Ecto neural progenitor cell (in vitro differentiated cells): ENCODE measurements at regions not wholly inside any gene's neighbourhood (a gene's known extent, or its start where the extent isn't known, plus 50 kb on each side); places are given as distances from the start of the nearest gene placed in this dataset.

ENCODE experiments used
- DNase-seq: peaks from one replicate; pipeline ENCODE4 v3.0.0-alpha.2; 2018; ENCODE audit warnings: low spot score

DNA sequence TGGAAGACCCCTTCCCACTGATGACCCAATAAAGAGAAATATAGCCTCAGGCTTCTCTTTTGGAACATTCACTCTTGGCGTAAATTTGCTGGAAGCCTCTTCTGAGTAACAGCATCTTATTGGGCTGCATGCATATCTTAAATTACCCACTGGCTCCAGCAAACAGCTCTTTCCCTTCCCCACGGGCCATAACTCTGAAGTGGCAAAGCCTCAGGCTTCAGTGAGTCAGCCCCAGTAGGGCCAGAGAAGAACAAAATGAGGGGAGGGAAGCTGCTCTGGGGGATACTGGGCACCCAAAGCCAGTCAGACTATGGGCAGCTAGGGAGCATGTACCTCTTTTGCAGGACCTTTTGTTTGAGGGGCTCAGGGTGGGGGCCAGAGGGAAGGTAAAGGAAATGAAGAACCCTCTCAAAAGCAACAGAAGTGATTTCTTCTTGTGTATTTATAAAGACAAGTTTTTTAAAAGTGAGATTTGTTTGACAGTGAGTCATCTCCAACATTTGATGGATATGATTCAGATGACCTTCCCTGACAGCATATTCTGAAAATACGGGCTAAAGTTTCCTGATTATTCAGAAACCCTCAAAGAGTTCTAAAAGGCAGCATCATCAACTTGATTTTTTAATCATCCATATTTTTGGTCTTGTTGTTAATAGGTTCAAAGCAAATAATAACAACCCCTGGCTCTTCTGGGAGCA is 203.4 kb downstream of the KIF18A start:
- no peak for DNase-seq

DNA sequence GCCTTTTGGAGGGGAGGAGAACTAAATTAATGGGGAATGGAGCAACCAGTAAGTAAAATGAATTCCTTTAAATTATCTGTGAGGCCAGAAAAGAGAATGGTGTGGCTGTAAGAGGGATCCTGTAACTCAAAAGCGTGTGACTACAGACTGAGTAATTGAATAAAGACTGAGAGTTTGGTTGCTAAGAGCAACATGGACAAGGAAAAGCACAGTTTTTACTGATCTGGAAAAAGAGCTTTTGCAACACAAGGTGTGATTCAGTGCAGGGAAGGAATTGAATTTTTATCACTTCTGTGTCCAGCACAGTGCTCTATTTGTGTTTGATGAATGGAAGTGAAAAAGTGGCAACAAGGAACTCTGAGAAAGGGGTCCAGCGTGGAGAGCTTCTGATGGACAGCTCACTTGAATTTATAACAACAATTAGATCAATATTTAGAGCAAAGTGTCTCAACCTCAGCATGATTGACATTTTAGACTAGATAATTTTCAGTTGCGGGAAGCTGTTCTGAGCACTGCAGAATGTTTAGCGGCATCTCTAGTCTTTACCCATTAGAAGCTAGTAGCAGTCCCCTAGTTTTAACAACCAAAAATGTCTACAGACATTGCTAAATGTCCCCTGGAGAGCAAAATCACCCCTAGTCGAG is 202.8 kb upstream of the BDNF start:
- DNase-seq, result no peak

DNA sequence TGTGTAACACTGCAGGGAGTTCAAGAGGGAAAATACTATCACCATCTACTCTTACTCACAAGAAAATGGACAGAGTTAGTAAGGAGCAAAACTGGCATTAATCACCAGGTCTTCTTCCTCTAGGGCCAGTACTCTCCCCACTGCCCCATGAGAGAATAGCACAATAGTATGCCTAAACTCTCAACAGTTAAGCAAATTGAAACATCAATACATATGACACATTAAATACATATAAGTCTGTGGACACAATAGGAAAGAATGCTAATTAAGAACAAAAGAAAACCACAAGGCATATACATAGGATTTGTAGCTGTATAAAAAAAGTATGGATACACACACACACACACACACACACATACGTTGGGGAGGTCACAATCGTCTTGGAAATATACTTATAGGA is 197.9 kb upstream of the BDNF start:
- no peak for DNase-seq

DNA sequence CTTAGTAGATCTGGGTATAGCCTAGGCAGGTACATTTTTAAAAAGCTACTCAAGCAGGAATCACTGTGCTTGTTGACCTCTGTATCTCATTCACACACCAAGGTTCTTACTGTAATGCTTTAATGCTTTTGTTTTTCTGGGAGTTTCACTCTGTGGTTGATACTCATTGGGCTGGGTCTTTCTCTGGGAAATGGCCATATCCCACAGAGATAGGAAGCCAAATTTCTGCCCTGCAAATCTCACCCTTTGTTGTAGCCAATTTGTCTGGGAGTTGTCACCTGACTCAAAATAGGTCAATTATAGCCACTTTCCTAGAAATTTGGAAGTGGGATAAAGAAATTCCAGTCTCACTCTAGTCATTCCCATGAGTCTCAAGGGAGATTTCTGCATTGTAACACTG is 195.8 kb upstream of the BDNF start:
- no peak for DNase-seq

DNA sequence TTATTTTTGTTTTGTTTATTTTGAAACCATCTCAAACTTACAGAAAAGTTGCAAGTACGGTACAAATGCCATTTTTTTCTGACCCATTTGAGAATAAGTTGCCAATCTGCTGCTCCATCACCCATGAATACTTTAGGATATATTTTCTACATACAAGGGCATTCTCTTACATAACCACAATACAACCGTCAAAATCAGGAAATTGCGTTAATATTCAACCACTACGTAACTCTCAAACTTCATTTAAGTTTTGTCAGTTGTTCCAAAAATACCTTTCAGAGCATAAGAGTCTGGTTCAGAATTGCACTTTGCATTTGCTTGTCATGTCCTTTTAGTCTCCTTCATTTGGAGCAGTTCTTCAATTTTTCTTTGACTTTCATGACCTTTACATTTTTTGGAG is 194.3 kb upstream of the BDNF start:
- DNase-seq, result no peak

DNA sequence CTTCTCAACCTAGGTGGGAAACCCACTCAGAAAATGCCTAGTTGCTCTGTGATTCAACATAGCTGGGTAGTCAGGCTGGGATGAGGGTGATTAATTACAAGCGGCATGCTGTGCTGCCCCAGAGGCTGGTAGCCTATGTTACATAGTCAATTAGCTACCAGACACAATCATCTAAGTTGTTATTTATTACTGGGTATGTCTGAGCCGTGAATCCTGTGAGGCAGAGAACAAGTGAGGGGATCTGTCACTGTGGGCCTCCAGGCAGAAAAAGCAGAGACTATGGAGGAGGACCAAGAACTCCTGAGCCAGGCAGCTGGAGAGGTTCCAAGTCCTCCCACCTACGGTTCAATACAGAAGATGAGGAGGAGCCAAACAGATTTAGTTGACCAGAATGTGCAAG is 186.6 kb upstream of the BDNF start:
- no peak for DNase-seq

DNA sequence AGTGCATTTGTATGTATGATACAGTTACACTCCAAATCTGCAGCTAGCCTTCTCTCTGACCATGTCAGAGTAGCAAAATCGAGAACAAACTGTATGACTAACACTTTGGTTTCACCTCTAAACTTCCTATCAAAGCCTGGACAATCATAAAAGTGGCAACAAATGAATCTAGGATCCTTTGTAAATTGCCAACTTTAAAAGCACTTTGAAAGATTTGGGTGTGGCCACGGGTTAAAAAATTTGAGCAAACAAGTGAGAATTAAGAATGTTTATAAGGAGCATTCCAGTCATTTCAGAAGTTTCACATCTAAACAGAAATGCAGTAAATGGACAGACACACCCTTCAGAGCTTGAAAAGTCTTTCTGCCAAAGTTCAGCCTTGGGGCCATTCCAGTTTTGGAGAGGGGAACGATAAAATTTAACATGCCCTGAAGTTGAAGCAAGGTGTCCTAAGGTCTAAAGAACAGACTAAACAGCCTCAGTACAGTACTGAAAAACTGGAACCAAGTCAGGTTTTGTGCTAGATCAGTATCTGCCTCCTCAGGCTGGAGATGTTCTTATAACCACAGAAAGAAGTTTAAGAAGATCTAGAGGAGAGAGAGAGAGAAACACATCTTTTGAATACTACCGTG is 181.9 kb upstream of the BDNF start:
- DNase-seq, result no peak

DNA sequence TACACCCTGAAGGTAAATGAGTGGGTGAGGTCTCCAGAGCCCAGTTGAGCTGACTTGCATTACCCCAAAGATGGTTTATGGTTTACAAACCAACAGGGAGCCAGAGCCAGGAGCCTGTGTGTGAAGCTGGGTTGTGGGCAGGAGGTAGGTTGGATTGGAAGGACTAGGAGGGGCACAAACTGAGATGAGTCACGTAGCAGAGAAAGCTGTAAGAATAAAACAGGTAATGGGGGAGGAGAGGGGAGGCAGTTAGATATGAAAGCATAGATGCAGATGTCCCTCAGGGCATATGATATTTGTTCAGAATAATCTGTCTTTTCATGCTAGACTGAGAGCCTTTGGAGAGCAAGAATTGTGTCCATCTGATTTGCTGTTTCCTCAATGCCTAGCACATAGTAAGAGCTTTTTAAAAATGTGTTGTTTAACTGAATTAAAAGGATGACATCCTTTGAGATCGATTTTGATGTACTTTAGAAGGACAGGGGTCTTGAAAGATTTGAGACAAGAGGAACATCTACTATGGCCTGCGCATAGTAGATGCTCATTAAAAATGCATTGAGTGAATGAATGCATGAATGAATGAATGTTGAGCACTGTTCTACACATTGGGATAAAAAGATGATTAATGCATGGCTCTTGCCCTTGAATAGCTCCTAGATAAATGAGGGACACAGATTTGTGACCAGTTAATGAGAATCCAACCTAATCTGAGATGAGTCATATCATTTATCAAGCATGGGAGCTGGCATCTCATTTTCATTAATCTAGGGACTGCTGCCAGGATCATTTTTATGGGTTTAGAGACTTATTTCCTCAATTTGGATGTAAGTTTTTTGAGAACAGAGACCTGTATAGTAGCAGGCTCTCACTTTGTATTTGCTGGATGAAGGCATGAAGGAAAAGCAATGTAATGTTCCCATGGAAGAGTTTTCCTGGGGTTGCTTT is 175.8 kb upstream of the BDNF start:
- no peak for DNase-seq

DNA sequence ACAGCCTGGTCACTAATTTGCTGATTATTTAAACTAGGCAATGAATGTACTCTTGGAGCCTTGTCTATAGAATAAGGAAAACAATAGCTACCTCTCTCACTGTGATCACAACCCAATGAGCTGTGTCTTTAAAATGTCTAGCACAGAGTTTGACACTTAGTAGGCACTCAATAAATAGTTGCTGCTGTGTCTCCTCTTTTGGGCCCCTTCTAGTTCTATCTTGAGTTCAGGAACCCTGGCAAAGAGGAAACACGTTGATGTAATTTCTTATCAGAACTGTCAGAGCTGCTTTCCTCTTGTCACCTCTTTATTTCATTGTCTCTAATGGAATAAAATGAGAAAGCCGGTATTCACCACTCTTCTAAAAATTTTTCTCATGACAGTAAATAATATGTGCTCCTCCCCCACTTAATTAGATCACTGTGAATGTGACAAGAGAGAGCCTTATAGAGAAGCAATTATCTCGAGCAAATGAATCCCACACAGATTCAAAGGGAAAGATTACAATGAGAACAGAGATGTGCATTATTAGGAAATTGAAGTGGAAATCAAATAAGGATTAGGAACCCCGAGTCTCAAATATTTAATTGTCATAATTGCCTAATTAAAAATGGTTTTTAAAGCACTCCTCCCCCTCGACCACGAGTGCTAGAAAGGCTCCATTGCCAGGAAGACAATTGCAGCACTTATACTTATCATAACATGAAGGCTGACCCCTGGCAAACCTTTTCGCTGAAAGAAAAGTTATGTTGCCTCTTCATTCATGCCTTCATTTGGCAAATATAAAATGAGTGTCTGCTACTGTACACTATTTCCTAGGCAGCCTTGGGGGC is 175.0 kb upstream of the BDNF start:
- no peak for DNase-seq

DNA sequence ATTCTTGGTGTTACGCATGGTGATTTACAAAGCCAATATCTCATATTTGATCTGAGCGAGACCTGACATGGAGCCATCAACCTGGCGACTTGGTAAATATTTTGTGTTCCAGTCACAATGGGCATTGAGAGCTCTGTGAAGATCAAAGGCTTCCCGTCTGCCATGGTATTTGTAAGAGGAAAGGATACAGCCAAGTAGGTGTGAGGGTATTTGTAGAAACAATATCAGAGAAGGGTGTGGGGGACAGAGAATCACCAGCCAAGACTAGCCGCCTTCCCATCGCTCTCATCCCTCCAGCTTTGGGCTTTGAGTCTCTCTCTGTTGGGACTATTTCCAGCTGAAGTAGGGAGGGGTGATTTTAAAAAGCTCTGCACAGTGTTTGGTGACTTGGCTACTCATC is 173.4 kb upstream of the BDNF start:
- DNase-seq, result no peak

DNA sequence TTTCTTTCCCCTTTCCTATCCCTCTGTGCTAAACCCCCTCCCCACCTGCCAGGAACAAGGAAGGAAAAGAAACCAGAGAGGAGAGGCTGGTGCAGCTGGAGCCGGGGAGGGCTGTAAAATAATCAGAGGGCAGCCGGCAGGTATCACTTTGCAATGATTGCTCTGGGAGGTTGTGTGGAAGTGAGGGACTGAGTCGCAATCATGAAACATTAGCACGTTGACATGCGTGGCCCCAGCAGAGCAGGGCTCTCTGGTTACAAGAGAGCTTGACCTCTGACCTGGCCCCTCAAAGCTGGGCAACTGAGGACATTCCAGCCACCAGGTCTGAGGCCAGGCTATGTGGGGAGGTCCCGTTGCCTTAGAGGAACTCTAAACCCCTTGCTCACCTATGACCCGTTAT is 170.8 kb upstream of the BDNF start:
- no peak for DNase-seq

DNA sequence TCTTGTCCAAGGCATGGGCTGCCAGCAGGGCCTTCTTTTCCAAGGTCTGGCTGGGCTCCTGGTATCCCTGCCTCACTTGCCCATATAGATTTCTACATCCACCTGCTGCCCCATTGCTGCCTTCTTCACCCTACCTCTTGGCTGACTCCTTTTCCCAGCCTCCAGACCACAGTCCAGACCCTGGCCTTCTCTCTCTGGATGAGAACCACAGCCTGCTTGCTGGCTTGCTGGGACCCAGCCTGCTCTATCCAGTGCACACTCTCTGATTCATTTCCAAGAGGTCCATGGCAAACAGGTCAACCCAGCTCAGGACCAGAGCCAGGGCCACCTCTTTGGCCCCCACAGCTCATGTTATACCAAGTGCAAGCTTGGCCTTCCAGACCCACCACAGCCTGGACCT is 169.4 kb upstream of the BDNF start:
- DNase-seq, result no peak

DNA sequence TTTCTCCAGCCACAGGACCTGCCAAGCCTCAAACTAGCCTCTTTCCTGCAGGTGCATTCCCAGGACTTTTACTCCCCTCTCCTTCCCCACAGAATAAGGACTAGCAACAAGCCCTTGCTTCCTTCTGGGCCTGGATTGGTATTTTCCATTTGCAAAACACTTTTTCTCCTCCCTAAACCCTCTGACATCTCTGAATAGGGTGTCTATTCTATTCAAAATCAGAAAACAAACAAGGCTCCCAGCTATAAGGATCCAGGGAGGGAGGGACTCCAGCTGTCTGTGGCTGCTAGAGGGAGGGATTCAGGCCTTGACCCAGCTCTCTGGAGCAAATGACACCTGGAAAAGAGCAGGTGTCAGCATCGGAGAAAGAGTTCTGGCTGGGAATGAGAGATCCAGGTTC is 168.5 kb upstream of the BDNF start:
- no peak for DNase-seq

DNA sequence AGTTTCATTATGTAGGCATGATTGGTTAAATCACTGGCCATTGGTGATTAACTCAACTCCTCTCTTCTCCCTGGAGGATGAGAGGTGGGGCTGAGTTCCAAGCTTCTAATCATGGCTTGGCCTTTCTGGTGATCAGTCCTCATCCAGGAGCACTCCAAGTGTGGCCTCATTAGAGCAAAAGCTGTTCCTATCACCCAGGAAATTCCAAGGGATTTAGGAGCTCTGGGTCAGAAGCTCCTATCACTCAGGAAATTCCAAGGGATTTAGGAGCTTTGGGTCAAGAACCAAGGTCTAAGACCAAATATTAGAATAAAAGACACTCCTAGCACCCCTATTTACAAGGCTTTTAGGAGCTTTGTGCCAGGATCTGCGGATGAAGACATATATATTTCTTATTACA is 168.0 kb upstream of the BDNF start:
- no peak for DNase-seq

DNA sequence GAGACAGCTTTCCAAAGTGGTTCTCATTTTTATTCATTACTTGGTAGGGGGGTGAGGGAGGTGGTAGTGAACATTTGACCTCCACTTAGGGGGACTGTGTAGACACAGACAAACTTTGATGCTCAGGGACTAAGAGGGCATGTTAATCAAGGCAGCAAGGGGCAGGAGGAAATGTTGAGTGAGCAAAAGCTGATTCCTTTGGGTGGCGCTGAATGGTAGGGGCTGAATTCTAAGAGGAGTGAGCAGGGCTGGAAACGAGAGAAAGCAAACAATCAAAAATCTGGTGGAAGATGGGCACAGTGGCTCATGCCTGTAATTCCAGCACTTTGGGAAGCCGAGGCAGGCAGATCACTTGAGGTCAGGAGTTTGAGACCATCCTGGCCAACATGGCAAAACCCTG is 164.8 kb upstream of the BDNF start:
- no peak for DNase-seq

DNA sequence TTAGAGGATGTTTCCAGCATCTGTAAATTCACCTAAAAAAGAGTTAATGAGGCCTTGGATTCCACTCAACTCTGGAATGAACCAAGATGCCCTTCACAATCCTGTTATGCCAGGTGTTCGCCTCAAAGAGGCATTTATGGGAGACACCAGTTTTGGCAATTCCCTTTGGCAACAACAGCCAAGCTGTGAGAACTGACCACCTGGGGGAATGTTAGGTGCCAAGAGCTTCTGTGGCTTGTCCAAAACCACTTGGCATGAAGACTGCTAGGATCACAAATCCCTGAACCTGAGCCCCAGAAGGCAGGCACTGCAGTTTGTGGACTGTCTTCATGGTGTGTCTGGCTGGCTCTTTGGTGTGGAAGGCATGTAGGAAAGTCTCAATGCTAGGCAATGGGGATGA is 164.4 kb upstream of the BDNF start:
- DNase-seq, result no peak

DNA sequence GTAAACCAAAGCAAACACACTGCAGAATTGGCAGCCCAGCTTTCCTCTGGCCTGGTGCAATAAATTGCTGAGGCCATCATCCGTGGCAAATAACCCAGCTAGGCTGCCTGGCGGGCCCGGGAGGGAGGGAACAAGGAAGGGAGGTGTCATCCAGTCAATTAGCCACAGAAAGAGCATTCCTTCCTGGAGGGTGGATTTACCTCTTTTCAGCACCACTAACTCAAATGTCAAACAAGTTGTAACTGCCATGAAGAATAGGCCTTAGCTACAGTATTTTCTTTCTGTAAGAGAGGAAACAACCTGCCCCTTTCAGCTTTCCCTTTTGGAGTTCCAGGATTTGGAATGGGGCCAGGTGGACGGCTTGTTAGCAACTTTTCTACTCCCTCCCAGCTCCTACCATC is 163.8 kb upstream of the BDNF start:
- DNase-seq, result no peak

DNA sequence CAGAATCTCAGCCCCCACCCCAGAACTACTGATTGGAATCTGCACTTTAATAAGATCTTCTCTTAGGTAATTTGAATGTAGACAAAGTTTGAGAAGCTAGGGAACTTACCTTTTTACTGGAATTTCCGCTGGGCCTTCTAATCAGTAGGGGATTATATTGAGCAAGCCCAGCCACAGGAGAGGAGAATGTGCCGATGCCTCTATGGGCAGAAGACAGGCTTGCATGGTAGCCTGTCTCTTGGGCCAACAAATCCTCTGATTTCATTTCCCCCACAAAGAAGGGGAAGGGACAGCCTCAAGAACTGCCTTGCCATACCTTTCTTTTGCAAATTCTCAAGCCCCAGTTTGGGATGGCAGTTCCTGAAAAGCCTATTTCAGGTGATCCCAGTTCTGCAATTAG is 163.4 kb upstream of the BDNF start:
- no peak for DNase-seq

DNA sequence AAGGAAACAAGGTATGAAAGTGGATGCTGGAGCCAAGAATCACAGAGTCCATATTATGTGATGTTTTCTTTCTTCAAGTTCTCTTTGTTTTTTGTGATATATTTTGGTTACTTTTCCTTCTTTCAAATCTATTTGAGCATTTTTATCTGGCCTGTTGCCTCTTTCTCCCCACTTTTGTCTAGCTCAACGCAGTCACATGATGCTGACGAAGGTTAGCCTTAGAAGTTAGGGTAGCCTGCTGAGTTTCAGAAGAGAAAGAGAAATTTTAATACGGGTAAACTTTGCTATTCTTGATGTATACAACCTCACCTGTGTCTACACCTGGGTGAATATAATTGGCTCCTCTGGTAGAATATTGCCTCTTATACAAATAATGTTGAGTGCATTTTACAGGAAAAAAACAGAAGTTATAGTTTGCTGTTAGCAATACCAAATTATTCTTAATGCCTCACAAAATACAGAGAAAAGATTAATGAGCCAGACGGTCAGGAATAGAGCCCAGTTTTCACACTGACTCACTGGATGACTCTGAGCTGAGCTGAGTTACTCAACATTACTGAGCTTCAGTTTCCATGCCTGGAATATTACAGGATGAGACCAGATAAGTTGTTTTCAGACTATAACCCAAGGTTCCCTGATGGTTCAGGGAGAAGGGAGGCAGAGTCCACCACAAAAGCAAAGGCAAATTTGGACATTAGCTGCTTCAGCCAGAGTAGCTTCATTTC is 161.6 kb upstream of the BDNF start:
- DNase-seq, result no peak

DNA sequence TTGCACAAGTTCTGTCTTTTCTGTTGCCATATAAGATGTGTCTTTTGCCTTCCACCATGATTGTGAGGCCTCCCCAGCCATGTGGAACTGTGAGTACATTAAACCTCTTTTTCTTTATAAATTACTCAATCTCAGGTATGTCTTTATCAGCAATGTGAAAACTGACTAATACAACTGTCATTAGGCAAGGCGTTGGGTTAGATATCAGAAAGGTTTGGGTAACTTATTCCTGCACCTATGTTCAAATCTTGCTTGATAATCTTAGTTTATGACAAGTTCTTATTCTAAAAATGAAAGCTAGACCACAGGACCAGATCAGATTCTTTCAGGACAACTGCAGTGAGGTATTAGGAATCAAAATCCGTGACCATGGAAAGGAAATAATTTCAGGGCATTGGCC is 160.6 kb upstream of the BDNF start:
- no peak for DNase-seq

DNA sequence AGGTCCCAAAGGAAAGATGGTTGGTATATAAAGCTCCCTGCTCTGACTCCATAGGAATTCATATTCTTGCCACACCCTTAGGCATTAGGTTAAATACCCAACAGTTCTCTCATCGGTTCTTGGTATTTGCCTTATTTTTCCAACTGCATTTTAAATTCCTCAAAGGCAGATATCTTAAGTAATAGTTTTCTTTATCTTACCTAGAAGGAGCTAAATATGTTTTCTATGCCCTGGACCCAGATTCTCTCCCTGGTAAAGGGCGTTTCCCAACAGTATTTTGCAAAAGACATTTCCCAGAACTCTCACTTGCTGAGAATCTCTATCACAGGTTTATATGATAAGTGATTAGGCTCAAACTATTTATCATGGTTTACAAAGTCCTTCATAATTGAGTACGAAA is 158.6 kb upstream of the BDNF start:
- DNase-seq, result no peak
